Endothelial cell (in vitro differentiated cells): ENCODE measurements at regions not wholly inside any gene's neighbourhood (a gene's known extent, or its start where the extent isn't known, plus 50 kb on each side); places are given as distances from the start of the nearest gene placed in this dataset.

Experiments used
- DNase-seq: peaks from one replicate; pipeline ENCODE4 v3.0.0; 2021; ENCODE audit warnings: low spot score
- H3K27ac Mint-ChIP-seq: one replicate; pipeline ENCODE4 v1.8.0; 2021; ENCODE audit warnings: mixed read lengths, inconsistent platforms; ENCODE audit not compliant: unreplicated experiment
- H3K27me3 Mint-ChIP-seq: one replicate; pipeline ENCODE4 v1.8.0; 2021; ENCODE audit warnings: mild to moderate bottlenecking, moderate library complexity, mixed read lengths, inconsistent platforms; ENCODE audit not compliant: unreplicated experiment
- H3K36me3 Mint-ChIP-seq: one replicate; pipeline ENCODE4 v1.8.0; 2021; ENCODE audit warnings: mild to moderate bottlenecking, low read depth, mixed read lengths, inconsistent platforms; ENCODE audit not compliant: unreplicated experiment
- H3K4me1 Mint-ChIP-seq: one replicate; pipeline ENCODE4 v1.8.0; 2021; ENCODE audit warnings: mild to moderate bottlenecking, mixed read lengths, inconsistent platforms; ENCODE audit not compliant: unreplicated experiment
- H3K4me3 Mint-ChIP-seq: one replicate; pipeline ENCODE4 v1.8.0; 2021; ENCODE audit warnings: mild to moderate bottlenecking, mixed read lengths, inconsistent platforms; ENCODE audit not compliant: unreplicated experiment
- H3K9me3 Mint-ChIP-seq: one replicate; pipeline ENCODE4 v1.8.0; 2021; ENCODE audit warnings: mixed read lengths, inconsistent platforms; ENCODE audit not compliant: unreplicated experiment
- CTCF ChIP-seq: fragments of 200-600 bp; sonication (generic); IDR thresholded peaks from one replicate; pipeline ENCODE4 v1.5.0; 2021; ENCODE audit warnings: antibody characterized with exemption; ENCODE audit not compliant: unreplicated experiment

DNA sequence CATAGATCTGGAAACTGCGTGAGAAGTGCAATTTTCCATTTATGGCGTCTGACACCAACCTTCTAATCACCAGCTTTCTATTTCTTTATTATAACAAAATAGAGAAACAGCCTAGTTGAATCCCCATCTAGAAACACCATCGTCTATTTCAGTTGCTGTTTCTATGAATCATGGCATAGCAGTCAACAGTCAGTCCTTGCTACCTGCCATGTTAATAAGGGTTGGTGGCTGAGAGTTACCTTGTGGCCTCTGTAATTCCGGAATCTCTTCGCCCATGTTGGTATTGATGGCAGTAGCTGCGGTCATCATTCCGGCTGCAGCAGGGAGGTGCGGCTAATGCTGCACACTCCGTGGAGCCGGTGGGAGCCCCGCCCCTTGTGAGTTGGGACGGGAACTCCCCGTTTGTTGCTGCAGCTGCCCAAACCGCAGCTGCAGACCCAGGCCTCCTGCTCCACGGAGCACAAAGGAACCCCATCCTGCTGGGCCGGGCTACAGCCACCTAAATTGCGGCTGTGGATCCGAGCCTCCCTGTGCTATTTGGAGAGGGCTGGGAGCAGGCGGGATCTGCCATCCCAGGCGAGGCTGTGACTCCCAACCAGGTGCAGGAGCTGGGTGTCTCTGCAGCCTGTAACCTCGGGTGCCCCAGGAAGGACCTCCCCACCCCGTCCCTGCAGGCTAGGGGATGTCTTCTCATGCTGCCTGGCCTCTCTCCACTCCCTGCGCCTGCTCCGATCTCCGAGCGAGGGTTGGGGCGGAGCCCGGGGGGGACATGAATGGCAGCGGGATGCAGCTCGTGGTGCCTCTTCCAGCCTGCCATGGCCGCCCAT is 115.4 kb upstream of the STK26 start:
- TF ChIP-seq CTCF: no peak
- Mint-ChIP-seq H3K27ac (no peak overlapping the region), H3K4me3 (no peak overlapping the region), H3K27me3 (no peaks in the 10 kb centered on the region), H3K9me3 (no peaks in the 10 kb centered on the region), H3K36me3 (no peaks in the 10 kb centered on the region), H3K4me1 (peaks cover 3% of the 10 kb centered on the region)
- DNase-seq: no peak

DNA sequence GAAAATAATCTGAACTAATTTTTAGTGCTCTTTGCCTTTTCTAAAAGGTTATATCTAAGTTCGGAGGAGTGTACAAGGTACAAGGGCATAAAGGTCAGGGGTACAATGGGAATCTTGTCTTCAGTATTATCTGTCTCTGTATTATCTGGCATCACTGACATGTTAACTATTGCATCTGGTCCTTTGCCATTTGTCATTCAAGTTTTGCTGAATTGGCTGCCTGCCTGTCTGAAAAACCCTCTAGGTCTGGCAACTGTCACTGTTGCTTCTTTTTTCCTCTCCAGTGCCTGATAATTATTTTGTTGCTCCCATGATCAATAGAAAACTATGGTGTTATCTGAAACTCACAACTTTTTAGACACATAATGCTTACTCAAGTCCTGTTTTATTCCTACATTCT is 112.5 kb upstream of the STK26 start:
- Mint-ChIP-seq H3K9me3 (no peaks in the 10 kb centered on the region), H3K27me3 (no peaks in the 10 kb centered on the region), H3K36me3 (no peaks in the 10 kb centered on the region), H3K4me1 (peaks cover 3% of the 10 kb centered on the region), H3K27ac (no peak overlapping the region), H3K4me3 (no peak overlapping the region)
- DNase-seq: no peak
- no peak for TF ChIP-seq CTCF

GRCh38 chrX:131915488-131915887 is 107.6 kb upstream of the STK26 start:
- H3K9me3 Mint-ChIP-seq: no peaks in the 10 kb centered on the region
- TF ChIP-seq CTCF: no peak
- no peaks in the 10 kb centered on the region for H3K27me3 Mint-ChIP-seq
- DNase-seq: no peak
- H3K36me3 Mint-ChIP-seq: no peaks in the 10 kb centered on the region
- no peak overlapping the region for H3K4me3 Mint-ChIP-seq
- no peaks in the 10 kb centered on the region for H3K4me1 Mint-ChIP-seq
- H3K27ac Mint-ChIP-seq: no peak overlapping the region

- Mint-ChIP-seq H3K4me1 (no peaks in the 10 kb centered on the region), H3K27ac (no peak overlapping the region), H3K36me3 (no peaks in the 10 kb centered on the region), H3K4me3 (no peak overlapping the region), H3K9me3 (no peaks in the 10 kb centered on the region), H3K27me3 (no peaks in the 10 kb centered on the region)
- TF ChIP-seq CTCF: no peak
- DNase-seq: no peak
Measured at GRCh38 chrX:131917588-131917987, 105.5 kb upstream of the STK26 start.

GRCh38 chrX:131918839-131919238 is 104.3 kb upstream of the STK26 start:
- TF ChIP-seq CTCF: no peak
- no peaks in the 10 kb centered on the region for H3K27me3 Mint-ChIP-seq
- H3K27ac Mint-ChIP-seq: no peak overlapping the region
- H3K4me3 Mint-ChIP-seq: no peak overlapping the region
- DNase-seq: no peak
- H3K9me3 Mint-ChIP-seq: no peaks in the 10 kb centered on the region
- H3K36me3 Mint-ChIP-seq: no peaks in the 10 kb centered on the region
- H3K4me1 Mint-ChIP-seq: no peaks in the 10 kb centered on the region
